ENCODE measurements at regions not wholly inside any gene's neighbourhood (a gene's known extent, or its start where the extent isn't known, plus 50 kb on each side); places are given as distances from the start of the nearest gene placed in this dataset.

DNA sequence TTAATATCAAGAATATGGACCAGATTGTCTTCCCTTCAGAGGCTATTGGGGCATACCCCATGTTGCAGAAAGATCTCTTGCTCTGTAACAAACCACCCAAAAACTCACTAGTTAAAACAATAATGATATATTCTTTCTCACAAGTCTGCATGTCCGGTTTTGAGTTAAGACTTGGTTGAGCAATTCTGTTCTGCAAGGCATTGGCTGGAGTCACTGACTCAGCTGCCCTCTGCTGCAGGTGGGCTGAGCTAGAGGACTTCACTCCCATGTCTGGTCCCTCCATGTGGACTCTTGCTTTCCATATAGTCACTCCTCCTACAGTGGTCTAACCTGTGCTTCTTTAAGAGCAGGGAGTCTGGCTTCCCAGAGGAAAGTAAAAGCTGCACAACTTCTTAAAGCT, 73.4 kb downstream of the ESM1 start:
- TF ChIP-seq, protein P1, sequence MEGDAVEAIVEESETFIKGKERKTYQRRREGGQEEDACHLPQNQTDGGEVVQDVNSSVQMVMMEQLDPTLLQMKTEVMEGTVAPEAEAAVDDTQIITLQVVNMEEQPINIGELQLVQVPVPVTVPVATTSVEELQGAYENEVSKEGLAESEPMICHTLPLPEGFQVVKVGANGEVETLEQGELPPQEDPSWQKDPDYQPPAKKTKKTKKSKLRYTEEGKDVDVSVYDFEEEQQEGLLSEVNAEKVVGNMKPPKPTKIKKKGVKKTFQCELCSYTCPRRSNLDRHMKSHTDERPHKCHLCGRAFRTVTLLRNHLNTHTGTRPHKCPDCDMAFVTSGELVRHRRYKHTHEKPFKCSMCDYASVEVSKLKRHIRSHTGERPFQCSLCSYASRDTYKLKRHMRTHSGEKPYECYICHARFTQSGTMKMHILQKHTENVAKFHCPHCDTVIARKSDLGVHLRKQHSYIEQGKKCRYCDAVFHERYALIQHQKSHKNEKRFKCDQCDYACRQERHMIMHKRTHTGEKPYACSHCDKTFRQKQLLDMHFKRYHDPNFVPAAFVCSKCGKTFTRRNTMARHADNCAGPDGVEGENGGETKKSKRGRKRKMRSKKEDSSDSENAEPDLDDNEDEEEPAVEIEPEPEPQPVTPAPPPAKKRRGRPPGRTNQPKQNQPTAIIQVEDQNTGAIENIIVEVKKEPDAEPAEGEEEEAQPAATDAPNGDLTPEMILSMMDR (IDR thresholded peaks at IDR 0.05), result no peak
- no peak for TF ChIP-seq POLR2A (IDR thresholded peaks at IDR 0.05)

All from lower leg skin (tissue), 3 donors.